Activated CD8-positive, alpha-beta memory T cell treated with anti-CD3 and anti-CD28 coated beads, Interleukin-2, amount 50 U/mL, for 1 hour (primary cell): ENCODE measurements at regions not wholly inside any gene's neighbourhood (a gene's known extent, or its start where the extent isn't known, plus 50 kb on each side); places are given as distances from the start of the nearest gene placed in this dataset.

ENCODE experiments used
- DNase-seq: peaks from one replicate; pipeline ENCODE4 v3.0.0-alpha.2; 2020; ENCODE audit errors: extremely low read depth

DNA sequence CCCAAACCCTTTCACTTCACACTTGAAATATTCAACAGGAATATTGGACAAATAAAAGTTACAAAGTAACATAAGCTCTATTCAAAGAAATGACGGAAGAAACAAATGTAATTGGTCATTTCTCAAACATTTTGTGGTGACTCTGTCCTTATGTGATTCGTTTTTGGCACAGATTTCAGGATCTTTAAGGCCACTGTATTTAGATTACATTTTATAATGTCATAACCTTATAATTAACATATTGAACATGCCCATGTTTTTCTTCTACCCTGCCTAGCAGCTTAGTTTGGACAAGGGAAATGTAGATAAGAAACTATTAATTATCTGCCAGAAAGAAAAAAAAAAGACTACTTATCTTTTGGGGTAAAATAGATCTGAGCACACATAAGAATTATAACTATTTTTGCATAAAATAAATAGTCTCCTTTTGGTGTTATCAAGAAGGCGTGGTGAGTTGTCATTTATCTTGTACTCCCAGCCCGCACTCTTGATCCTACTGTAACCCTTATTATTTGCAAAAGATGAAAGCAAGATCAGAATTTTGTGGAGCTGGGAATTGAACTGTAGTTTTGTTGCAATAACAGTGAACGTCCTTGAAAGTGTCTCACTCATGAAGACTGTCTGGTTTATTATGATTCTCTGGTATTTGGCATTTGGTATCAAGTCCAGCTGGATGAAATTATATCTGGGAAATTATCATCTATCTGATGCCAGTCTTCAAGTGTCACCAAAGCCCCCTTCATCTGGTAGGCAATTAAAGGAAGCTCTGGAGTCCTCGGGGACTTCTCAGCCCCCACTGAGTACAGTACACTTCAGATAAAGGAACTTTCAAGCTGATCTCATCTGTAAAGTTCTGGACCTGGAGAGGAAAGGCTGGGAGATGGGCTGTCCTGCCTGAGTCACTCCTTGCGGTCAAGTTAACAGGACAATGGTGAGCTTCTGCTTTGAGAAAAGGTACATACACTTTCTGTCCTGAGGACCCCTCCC, 175.7 kb upstream of the INHBA start:
- DNase-seq = no peak

- no peak for DNase-seq
Measured at GRCh38 chr7:41877118-41877517, 174.2 kb upstream of the INHBA start.

- no peak for DNase-seq
Measured at GRCh38 chr7:41875513-41875912, 172.6 kb upstream of the INHBA start.

GRCh38 chr7:41874201-41874785, 171.4 kb upstream of the INHBA start:
- no peak for DNase-seq

GRCh38 chr7:41873741-41874140, 170.9 kb upstream of the INHBA start:
- no peak for DNase-seq

- no peak for DNase-seq
Measured at GRCh38 chr7:41872966-41873365, 170.1 kb upstream of the INHBA start.

DNA sequence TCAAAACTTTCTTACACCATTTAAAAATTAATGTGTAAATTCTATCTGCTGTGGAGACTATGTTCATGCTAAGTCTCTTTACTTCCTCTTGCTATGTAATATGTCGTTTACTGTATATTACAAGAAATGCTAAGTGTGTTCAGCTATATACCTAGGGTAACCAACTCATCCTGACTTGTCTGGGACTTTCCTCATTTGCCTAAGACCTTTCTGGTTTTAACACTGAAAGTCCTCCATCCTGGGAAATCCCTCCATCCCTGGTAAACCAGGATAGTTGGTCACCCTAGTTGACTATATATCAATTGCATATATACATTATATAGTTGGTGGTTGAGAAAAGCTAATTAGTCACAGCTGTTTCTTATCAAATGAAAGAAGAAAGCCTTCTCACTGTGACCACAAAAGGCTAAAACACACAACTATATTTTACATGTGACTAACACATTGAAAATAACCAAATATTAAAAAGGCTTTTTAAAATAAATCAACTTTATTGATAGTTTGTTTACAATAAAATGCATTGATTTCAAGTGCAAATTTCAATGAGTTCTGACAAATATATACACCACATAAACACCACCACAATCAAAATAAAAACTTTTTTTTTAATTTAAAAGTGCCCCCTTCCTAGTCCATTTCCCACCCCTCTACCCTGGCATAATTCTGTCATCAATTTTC, 167.7 kb upstream of the INHBA start:
- DNase-seq = no peak

DNA sequence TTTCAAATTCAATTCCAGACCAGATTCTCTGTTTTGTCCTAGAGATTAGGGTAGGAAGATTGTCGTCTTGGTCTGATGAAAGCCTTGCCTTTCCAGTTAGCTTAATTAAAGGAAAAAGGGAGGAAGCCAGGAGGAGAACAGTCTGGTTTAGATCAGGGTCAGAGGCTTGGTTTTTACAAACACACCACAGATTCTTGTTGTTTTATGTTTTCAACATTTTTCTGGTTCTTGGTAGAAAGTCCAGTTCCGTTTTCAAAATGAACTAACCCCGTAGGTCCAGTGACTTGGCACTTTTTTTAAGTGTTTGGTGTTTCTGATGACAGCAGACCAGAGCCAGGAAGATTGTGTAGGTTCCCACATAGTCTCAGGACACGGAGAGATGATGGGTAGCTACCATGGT, 167.1 kb upstream of the INHBA start:
- no peak for DNase-seq

- DNase-seq = no peak
Measured at GRCh38 chr7:41869596-41869995, 166.7 kb upstream of the INHBA start.

DNA sequence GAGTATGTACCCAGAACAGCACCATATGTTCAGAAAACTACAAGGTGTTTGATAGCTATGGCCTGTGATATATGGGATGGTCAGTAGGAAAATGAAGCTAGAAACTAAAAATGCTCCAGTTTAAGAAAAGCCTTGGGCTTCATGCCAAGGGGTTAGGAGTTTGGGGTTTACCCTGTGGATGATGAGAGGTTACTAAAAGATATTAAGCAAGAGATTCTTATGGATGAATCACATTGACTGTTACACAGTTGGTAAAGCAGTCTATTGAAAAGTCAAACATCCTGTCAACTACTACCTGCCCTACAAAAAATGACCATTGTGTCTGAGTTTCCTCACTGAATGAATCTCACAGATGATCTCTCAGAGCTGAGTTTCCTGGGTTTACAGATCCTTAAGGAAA, 166.2 kb upstream of the INHBA start:
- DNase-seq = no peak

DNA sequence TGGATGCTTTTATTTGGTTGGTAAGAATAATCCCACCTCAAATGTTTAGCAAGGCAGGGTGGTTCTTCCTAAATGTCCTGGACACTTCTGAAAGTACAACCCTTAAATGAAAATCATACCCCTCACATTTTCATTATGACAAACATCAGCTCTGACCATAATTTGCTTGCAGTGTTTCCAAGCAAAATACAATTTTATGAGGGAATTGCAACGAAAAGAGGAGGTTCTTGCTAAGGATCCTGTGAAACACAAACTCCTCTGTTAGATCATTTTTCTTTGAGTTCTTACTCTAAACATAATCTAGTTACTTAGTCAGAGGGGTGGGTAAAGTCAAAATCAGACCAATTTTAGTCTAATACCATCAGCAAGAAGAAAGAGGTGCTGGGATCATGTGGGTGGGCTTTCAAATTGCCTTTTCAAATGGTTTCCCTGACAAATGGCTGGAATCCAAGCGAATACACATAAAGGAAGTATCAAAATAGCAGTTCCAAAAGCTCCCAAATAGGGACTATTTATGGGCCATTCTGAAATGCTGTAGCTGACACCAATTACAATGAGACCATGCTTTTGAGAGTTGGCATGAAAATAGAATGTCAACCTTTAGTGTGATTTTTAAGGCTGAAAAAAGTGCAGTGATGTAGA, 164.9 kb upstream of the INHBA start:
- DNase-seq = no peak

DNA sequence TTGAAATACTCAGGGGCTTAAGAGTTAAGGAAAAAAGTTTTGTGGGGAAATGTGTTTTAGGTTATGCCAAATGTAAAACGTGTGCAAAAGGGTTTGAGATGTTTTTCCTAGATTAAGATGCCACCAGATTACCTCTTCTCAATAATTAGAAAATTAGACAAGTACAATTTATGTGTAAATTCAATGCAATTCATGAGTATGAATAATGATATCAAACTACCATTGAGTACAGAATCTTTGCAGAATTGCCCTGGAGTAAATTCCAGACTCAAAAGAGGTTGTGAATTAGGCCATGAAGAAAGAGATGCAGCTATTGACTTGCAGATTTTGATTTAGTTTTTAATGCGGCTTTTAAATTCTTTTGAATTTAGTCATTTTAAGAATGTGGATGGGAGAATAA, 159.4 kb upstream of the INHBA start:
- DNase-seq = no peak

DNA sequence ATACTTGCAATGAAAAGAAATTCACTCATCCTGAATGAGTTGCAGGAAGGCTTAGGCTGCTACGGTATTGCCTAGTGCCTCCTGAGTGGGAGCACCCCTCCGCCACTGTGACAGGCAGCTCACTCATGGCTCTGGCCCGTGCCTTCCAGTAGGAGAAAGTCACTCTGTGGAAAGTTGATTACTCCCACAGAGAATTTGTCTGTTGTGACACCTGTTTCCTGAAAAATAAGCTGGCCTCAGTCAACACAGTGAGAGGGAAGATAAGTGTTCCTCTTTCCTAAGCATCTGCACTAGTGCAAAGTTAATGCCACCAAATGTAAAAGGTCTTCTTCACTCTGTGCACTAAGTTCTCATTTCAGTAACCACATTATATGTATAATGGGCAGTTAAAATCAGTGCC, 158.8 kb upstream of the INHBA start:
- no peak for DNase-seq

GRCh38 chr7:41858201-41858600, 155.3 kb upstream of the INHBA start:
- DNase-seq = no peak

GRCh38 chr7:41855798-41856197, 152.9 kb upstream of the INHBA start:
- no peak for DNase-seq

DNA sequence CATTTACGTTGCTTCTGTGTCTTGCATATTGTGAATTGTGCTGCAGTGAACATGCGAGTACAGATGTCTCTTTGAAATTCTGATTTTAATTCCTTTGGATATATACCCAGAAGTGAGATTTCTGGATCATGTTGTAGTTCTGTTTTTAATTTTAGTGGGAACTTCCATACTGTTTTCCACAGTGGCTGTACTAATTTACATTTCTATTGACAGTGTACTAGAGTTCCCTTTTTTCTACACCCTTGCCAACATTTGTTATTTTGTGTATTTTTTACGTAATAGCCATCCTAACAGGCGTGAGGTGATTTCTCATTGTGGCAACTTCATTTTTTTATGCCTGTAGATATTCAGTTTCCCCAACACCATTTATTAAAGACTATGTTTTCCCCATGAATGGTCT, 144.7 kb upstream of the INHBA start:
- no peak for DNase-seq

GRCh38 chr7:41847151-41847550, 144.3 kb upstream of the INHBA start:
- DNase-seq = no peak

- DNase-seq = no peak
Measured at GRCh38 chr7:41842956-41843355, 140.1 kb upstream of the INHBA start.

- DNase-seq = no peak
Measured at GRCh38 chr7:41837916-41838315, 135.0 kb upstream of the INHBA start.

- DNase-seq = no peak
Measured at GRCh38 chr7:41835976-41836530, 133.2 kb upstream of the INHBA start.

DNA sequence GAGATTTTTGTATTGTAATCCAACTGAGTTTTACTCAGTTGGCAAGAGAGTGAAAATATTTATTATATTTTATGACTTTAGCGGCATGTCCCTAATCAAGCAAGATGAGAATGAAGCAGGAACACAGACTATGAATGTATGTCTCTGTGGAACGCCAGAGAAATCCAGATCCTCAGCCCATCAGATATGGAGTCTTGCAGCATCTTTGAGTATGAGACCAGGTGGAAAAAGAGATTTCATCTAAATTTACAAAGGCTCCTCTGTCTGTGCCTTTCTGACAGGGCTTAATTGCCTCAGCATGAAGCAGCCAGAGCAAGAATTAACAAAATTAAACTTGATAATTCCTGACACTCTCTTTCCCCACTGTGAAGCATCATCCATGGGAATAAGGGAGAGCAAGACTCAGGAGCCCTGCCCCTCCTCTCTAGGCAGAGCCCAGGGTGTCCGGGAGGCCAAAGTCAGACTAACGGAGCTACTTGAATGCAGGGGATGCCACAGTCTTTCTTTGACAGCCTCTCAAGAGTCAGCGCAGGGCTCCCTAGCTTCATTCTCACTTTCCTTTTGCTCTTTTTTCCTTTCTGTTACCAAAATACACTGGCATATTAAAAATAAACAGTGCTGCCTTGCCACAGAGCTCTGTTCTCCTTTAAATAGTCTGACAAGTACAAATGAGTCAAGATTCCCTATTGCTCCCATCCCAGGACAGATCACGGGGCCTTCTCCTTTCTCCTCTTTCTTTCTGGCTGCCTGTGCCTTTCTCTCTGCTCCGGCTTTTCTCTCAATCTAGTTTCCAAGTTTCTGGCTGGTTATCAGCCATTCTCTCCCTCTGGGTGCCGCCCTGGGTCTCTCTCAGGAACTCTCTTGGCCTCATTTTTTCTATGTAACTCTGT, 132.2 kb upstream of the INHBA start:
- DNase-seq = no peak
